HL-60 (cell line): ENCODE measurements at regions not wholly inside any gene's neighbourhood (a gene's known extent, or its start where the extent isn't known, plus 50 kb on each side); places are given as distances from the start of the nearest gene placed in this dataset.
A peak's percentile ranks its signal among the peaks of the same experiment; 100 is the strongest.

ENCODE experiments used
- DNase-seq, 2 experiments: peaks; one replicate each; pipeline ENCODE4 v3.0.0-alpha.2; 2010 to 2020; ENCODE audit warnings: low read depth in 1 of 2, low spot score in 1 of 2
- H3K27ac ChIP-seq: fragments of 250-450 bp; sonication (Bioruptor Pico); replicated peaks from 2 replicates; pipeline ENCODE4 v1.5.1; 2020; ENCODE audit warnings: mild to moderate bottlenecking, moderate library complexity
- H3K27me3 ChIP-seq: fragments of 250-450 bp; sonication (Bioruptor Pico); 2 replicates; pipeline ENCODE4 v1.5.1; 2021; ENCODE audit warnings: mild to moderate bottlenecking, moderate library complexity; ENCODE audit not compliant: insufficient read depth, poor library complexity, severe bottlenecking
- H3K4me3 ChIP-seq: replicated peaks from 2 replicates; pipeline ENCODE4 v1.5.1; 2011; ENCODE audit warnings: mild to moderate bottlenecking, control low read depth, low read length; ENCODE audit not compliant: insufficient read depth
- CTCF ChIP-seq: IDR thresholded peaks from one replicate; pipeline ENCODE4 v1.5.1; 2011; ENCODE audit warnings: low read length, control low read depth, inconsistent platforms; ENCODE audit not compliant: insufficient read depth
- GABPA ChIP-seq: IDR thresholded peaks from 2 replicates; pipeline ENCODE4 v1.6.1; 2012; ENCODE audit warnings: low read depth
- POLR2AphosphoS5 ChIP-seq: IDR thresholded peaks from 2 replicates; pipeline ENCODE4 v1.6.1; 2012; ENCODE audit warnings: low read depth
- REST ChIP-seq: IDR thresholded peaks from 2 replicates; pipeline ENCODE4 v1.6.1; 2012; ENCODE audit warnings: low read depth; ENCODE audit not compliant: insufficient replicate concordance
- SPI1 ChIP-seq: IDR thresholded peaks from 2 replicates; pipeline ENCODE4 v1.6.1; 2012; ENCODE audit warnings: low read depth, mild to moderate bottlenecking, borderline replicate concordance

GRCh38 chr11:96607864-96608558 lies 218.2 kb downstream of the JRKL start:
- no peak overlapping the region for H3K27ac ChIP-seq
- DNase-seq, result no peak
- no peak overlapping the region for H3K4me3 ChIP-seq
- H3K27me3 ChIP-seq, result no peaks in the 10 kb centered on the region
- TF ChIP-seq POLR2AphosphoS5 (no peak), SPI1 (peak; percentile 64)

GRCh38 chr11:96614101-96614500 lies 224.3 kb downstream of the JRKL start:
- no peaks in the 10 kb centered on the region for H3K27me3 ChIP-seq
- DNase-seq, result no peak
- no peak overlapping the region for H3K27ac ChIP-seq
- no peak for TF ChIP-seq REST
- no peak for TF ChIP-seq GABPA
- no peak for TF ChIP-seq CTCF
- no peak for TF ChIP-seq SPI1
- no peak overlapping the region for H3K4me3 ChIP-seq

GRCh38 chr11:96614846-96615245 lies 225.0 kb downstream of the JRKL start:
- Histone ChIP-seq H3K4me3 (no peak overlapping the region), H3K27me3 (no peaks in the 10 kb centered on the region), H3K27ac (no peak overlapping the region)
- TF ChIP-seq SPI1 (no peak), POLR2AphosphoS5 (no peak), GABPA (no peak), CTCF (no peak), REST (no peak)
- DNase-seq, result no peak

GRCh38 chr11:96620464-96621044 lies 230.7 kb downstream of the JRKL start:
- H3K27ac ChIP-seq, result no peak overlapping the region
- no peak for DNase-seq
- no peak for TF ChIP-seq SPI1
- no peak for TF ChIP-seq GABPA
- TF ChIP-seq POLR2AphosphoS5, result no peak
- no peak for TF ChIP-seq REST
- no peak for TF ChIP-seq CTCF
- H3K27me3 ChIP-seq, result no peaks in the 10 kb centered on the region
- no peak overlapping the region for H3K4me3 ChIP-seq
